Liver (tissue), 8 donors: ENCODE measurements at regions not wholly inside any gene's neighbourhood (a gene's known extent, or its start where the extent isn't known, plus 50 kb on each side); places are given as distances from the start of the nearest gene placed in this dataset.

Experiments
- DNase-seq: peaks from one replicate; pipeline ENCODE4 v3.0.0-alpha.2; 2017; ENCODE audit warnings: low spot score
- H3K27ac ChIP-seq, 2 donors: one replicate each; pipeline ENCODE4 v1.7.0; 2013; ENCODE audit warnings: inconsistent platforms in 2 of 2, low read length in 2 of 2, control low read depth in 1 of 2, low read depth in 1 of 2, mild to moderate bottlenecking in 1 of 2
- H3K27me3 ChIP-seq, 4 donors: one replicate each; pipeline versions ENCODE4 v1.6.1 to v1.7.0; 2013; ENCODE audit warnings: low read length in 3 of 4, inconsistent platforms in 1 of 4, mild to moderate bottlenecking in 1 of 4, moderate library complexity in 1 of 4; ENCODE audit not compliant: control insufficient read depth in 4 of 4, insufficient read depth in 4 of 4
- H3K36me3 ChIP-seq, 4 donors: one replicate each; pipeline versions ENCODE4 v1.6.1 to v1.7.0; 2013; ENCODE audit warnings: low read length in 3 of 4, mild to moderate bottlenecking in 3 of 4, low read depth in 1 of 4, moderate library complexity in 1 of 4; ENCODE audit not compliant: control insufficient read depth in 4 of 4, insufficient read depth in 3 of 4
- H3K4me1 ChIP-seq, 4 donors: one replicate each; pipeline versions ENCODE4 v1.6.1 to v1.7.0; 2013; ENCODE audit warnings: low read length in 3 of 4, mild to moderate bottlenecking in 3 of 4, moderate library complexity in 1 of 4; ENCODE audit not compliant: control insufficient read depth in 4 of 4, insufficient read depth in 4 of 4
- H3K4me3 ChIP-seq, 3 donors: one replicate each; pipeline versions ENCODE4 v1.6.1 to v1.7.0; 2013; ENCODE audit warnings: low read length in 3 of 3, control low read depth in 1 of 3, low read depth in 1 of 3, mild to moderate bottlenecking in 1 of 3
- H3K9ac ChIP-seq, 2 donors: one replicate each; pipeline ENCODE4 v1.7.0; 2013; ENCODE audit warnings: low read length in 2 of 2, mild to moderate bottlenecking in 2 of 2, moderate library complexity in 2 of 2, control low read depth in 1 of 2, low read depth in 1 of 2
- H3K9me3 ChIP-seq, 4 donors: one replicate each; pipeline versions ENCODE4 v1.6.1 to v1.7.0; 2013; ENCODE audit warnings: low read length in 3 of 4; ENCODE audit not compliant: control insufficient read depth in 4 of 4
- ATF3 ChIP-seq: IDR thresholded peaks from 2 replicates; pipeline ENCODE4 v1.6.1; 2016; ENCODE audit warnings: antibody characterized with exemption
- CTCF ChIP-seq: fragments of 150-350 bp; IDR thresholded peaks from 2 replicates; pipeline ENCODE4 v1.5.1; 2017; ENCODE audit warnings: improper control_type of control experiment, low read depth, low read length; ENCODE audit not compliant: missing input control
- EGR1 ChIP-seq, 2 donors: IDR thresholded peaks; 2 replicates each; pipeline ENCODE4 v1.6.1; 2016 to 2018; ENCODE audit warnings: antibody characterized with exemption in 2 of 2, low read depth in 2 of 2
- FOXA1 ChIP-seq: IDR thresholded peaks from 2 replicates; pipeline ENCODE4 v1.6.1; 2016; ENCODE audit warnings: antibody characterized with exemption
- FOXA2 ChIP-seq: IDR thresholded peaks from 2 replicates; pipeline ENCODE4 v1.6.1; 2016; ENCODE audit warnings: antibody characterized with exemption
- GABPA ChIP-seq, 2 donors: IDR thresholded peaks in 1 of 2; conservative IDR thresholded peaks in 1 of 2; 2 replicates each; pipeline ENCODE4 v1.6.1; 2016; ENCODE audit warnings: antibody characterized with exemption in 2 of 2, mild to moderate bottlenecking in 1 of 2, moderate library complexity in 1 of 2
- HNF4A ChIP-seq, 2 donors: conservative IDR thresholded peaks; 2 replicates each; pipeline ENCODE4 v1.6.1; 2016; ENCODE audit warnings: antibody characterized with exemption in 2 of 2, mild to moderate bottlenecking in 2 of 2
- HNF4G ChIP-seq: IDR thresholded peaks from 2 replicates; pipeline ENCODE4 v1.6.1; 2016; ENCODE audit warnings: antibody characterized with exemption
- JUND ChIP-seq, 2 donors: IDR thresholded peaks; 2 replicates each; pipeline ENCODE4 v1.6.1; 2016; ENCODE audit warnings: antibody characterized with exemption in 2 of 2
- NR2F2 ChIP-seq: IDR thresholded peaks from 2 replicates; pipeline ENCODE4 v1.6.1; 2016; ENCODE audit warnings: antibody characterized with exemption
- RAD21 ChIP-seq, 2 donors: IDR thresholded peaks; 2 replicates each; pipeline ENCODE4 v1.6.1; 2016; ENCODE audit warnings: antibody characterized with exemption in 2 of 2, mild to moderate bottlenecking in 2 of 2
- REST ChIP-seq: IDR thresholded peaks from 2 replicates; pipeline ENCODE4 v1.6.1; 2016; ENCODE audit warnings: antibody characterized with exemption, mild to moderate bottlenecking
- RXRA ChIP-seq, 2 donors: IDR thresholded peaks; 2 replicates each; pipeline ENCODE4 v1.6.1; 2017 to 2018; ENCODE audit warnings: antibody characterized with exemption in 2 of 2, mild to moderate bottlenecking in 1 of 2
- SP1 ChIP-seq: IDR thresholded peaks from 2 replicates; pipeline ENCODE4 v1.6.1; 2018; ENCODE audit warnings: antibody characterized with exemption, mild to moderate bottlenecking
- TAF1 ChIP-seq: conservative IDR thresholded peaks from 2 replicates; pipeline ENCODE4 v1.6.1; 2016; ENCODE audit warnings: antibody characterized with exemption, mild to moderate bottlenecking
- YY1 ChIP-seq: IDR thresholded peaks from 2 replicates; pipeline ENCODE4 v1.6.1; 2016; ENCODE audit warnings: antibody characterized with exemption, mild to moderate bottlenecking
- ZBTB33 ChIP-seq: IDR thresholded peaks from 2 replicates; pipeline ENCODE4 v1.6.1; 2016; ENCODE audit warnings: antibody characterized with exemption
- WGBS: extraction: QIAGEN DNeasy Blood & Tissue Kit; methylation state at CpG from one replicate; pipeline ENCODE4 v1.1.7; 2013; 5-methylcytosine and 5-hydroxymethylcytosine counted together
- TF ChIP-seq, protein P1 (sequence below): IDR thresholded peaks from 2 replicates; pipeline ENCODE4 v1.6.1; 2016; ENCODE audit warnings: antibody characterized with exemption
- donor health status: healthy.
- donor health status: healthy.
- donor health status: healthy.
- donor health status: healthy.
- donor health status: healthy.

DNA sequence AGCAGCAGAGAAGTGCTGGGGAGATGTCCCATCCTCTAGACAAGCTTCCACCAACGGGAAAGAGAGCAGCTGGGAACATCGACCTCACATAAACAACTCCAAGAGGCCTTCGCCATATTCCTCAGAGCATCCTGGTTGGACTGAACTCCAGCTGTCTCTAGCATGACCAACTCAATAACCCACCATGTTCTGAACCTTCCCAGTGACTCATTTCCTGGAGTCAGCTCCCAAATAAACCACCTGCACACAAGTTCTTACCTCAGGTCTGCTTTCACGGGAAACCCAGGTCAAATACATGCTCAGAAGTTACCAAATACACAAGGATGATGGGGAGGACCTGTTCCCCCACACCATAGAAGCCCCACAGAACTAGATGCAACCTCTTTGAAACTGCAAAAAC, 878.5 kb downstream of the UQCRFS1 start:
- H3K9ac ChIP-seq: no peak overlapping the region
- H3K27me3 ChIP-seq: peaks cover 0 to 2% (median 0%) of the 10 kb centered on the region in 4 donors
- H3K4me1 ChIP-seq: no peaks in the 10 kb centered on the region
- no peak for DNase-seq
- WGBS: 70% methylated on average over 4 of the region's 4 CpGs
- H3K4me3 ChIP-seq: no peak overlapping the region
- no peaks in the 10 kb centered on the region for H3K36me3 ChIP-seq
- H3K27ac ChIP-seq: no peak overlapping the region
- TF ChIP-seq TAF1 (no peak), SP1 (no peak), JUND (IDR thresholded peaks at IDR 0.05) (no peak), GABPA (IDR thresholded peaks at IDR 0.05 in 1 of 2, conservative IDR thresholded peaks at IDR 0.05 in 1 of 2) (no peak), RXRA (IDR thresholded peaks at IDR 0.05) (no peak), ZBTB33 (no peak), REST (no peak), YY1 (no peak), FOXA2 (no peak)
- no peaks in the 10 kb centered on the region for H3K9me3 ChIP-seq

DNA sequence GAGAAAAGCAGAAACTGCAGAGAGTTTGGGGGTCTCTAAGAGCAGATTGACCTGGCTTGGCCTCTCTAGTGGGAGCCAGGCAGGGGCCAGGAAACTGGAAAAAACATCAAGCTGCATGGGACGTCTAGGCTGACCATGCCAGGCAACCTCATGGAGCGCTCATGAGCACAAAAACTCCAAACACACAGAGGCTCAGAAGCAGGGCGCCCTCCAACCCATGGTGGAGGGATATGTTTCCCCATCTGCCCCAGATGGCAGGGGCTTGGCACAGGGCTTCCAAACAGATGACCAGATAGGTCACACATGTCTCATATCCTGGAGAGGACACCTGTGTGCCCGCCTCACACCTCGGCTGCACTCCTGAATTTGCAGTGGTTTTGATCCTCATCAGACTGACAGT, 879.0 kb downstream of the UQCRFS1 start:
- no peak for DNase-seq
- no peak overlapping the region for H3K27ac ChIP-seq
- WGBS: 71% methylated on average over 5 of the region's 5 CpGs
- no peak overlapping the region for H3K9ac ChIP-seq
- H3K9me3 ChIP-seq: no peaks in the 10 kb centered on the region
- TF ChIP-seq CTCF (no peak), FOXA1 (no peak), TAF1 (no peak), ZBTB33 (no peak), JUND (IDR thresholded peaks at IDR 0.05) (no peak), YY1 (no peak), HNF4G (no peak), NR2F2 (no peak), HNF4A (conservative IDR thresholded peaks at IDR 0.05) (no peak), RAD21 (IDR thresholded peaks at IDR 0.05) (no peak), ATF3 (no peak), GABPA (IDR thresholded peaks at IDR 0.05 in 1 of 2, conservative IDR thresholded peaks at IDR 0.05 in 1 of 2) (no peak), REST (no peak), RXRA (IDR thresholded peaks at IDR 0.05) (no peak), EGR1 (IDR thresholded peaks at IDR 0.05; ENCODE audit: low read depth in 2 of 2) (no peak), SP1 (no peak), FOXA2 (no peak)
- TF ChIP-seq, protein P1, sequence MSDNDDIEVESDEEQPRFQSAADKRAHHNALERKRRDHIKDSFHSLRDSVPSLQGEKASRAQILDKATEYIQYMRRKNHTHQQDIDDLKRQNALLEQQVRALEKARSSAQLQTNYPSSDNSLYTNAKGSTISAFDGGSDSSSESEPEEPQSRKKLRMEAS: no peak
- H3K4me1 ChIP-seq: no peaks in the 10 kb centered on the region
- no peaks in the 10 kb centered on the region for H3K36me3 ChIP-seq
- peaks cover 0 to 2% (median 0%) of the 10 kb centered on the region in 4 donors for H3K27me3 ChIP-seq
- no peak overlapping the region for H3K4me3 ChIP-seq
